ENCODE measurements at regions not wholly inside any gene's neighbourhood (a gene's known extent, or its start where the extent isn't known, plus 50 kb on each side); places are given as distances from the start of the nearest gene placed in this dataset.

DNA sequence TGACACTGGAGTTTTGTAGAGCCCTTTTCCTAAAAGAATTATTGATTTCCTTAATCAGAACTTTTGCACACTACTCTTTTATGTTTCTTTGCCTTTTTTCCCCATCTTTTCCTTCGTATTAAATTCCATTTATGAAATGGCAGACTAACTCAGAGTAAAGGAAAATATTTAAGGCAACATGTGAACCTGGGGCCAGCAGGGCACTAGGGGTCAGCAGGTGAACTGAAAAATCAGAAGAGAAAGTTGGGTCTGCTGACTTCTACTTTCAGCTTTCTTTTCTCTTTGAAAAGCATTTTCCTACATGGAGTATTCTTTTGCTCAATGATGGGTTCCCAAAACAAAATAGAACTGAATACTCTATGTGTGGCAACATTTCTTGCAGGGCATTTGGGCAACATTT lies 226.6 kb upstream of the EXOC2 start (continued):
- TF ChIP-seq JUND (IDR thresholded peaks at IDR 0.05) (no peak), EZH2phosphoT487 (IDR thresholded peaks at IDR 0.05; ENCODE audit: borderline replicate concordance) (no peak), SRF (IDR thresholded peaks at IDR 0.05; ENCODE audit: low read depth) (no peak), YY1 (IDR thresholded peaks at IDR 0.05; ENCODE audit: extremely low read depth, insufficient replicate concordance, low read depth, low read length) (no peak)
- TF ChIP-seq, protein P1, sequence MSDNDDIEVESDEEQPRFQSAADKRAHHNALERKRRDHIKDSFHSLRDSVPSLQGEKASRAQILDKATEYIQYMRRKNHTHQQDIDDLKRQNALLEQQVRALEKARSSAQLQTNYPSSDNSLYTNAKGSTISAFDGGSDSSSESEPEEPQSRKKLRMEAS (IDR thresholded peaks at IDR 0.05): no peak

DNA sequence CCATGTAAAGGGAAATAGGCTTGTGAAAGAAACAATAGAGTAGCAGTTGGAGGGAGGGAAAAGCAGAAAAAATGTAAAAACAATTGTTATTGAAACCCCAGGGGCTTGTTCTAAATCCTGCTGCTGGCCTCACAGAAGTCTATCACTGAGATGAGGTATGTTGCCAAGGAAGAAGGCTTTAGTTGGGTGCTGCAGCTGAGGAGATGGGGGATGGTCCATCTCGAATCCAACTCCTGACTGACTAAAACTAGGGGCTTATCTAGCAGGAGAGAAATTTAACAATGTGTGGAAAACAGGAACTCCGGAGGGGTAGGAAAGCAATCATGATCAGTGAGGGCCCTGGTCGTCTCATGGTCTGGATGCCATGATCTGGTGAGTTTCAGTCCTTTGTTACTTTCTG lies 225.0 kb upstream of the EXOC2 start:
- no TSS peak for BruUV-seq (replicated peaks)
- POLR2A ChIA-PET: no interaction called here
- intact Hi-C loops (cut with micrococcal nuclease): loop anchor here (10.0 kb wide), 1 partner anchor 507 kb away; no protein-coding TSS in a partner anchor
- Histone ChIP-seq H3K4me1 (ENCODE audit: control insufficient read depth in 1 of 2, insufficient read depth in 2 of 2, low read length in 2 of 2) (no peaks in the 10 kb centered on the region), H4K20me1 (ENCODE audit: insufficient read depth) (no peaks in the 10 kb centered on the region), H3K79me2 (ENCODE audit: insufficient read depth, low read length) (no peaks in the 10 kb centered on the region), H3K9me3 (ENCODE audit: control insufficient read depth in 1 of 2, insufficient read depth in 1 of 2, low read depth in 1 of 2, low read length in 2 of 2) (0 out of 4 replicates have a peak, but pooled peaks cover 0 to 4% of the 10 kb centered on the region in 2 experiments), H3K36me3 (ENCODE audit: control insufficient read depth in 1 of 2, insufficient read depth in 2 of 2, low read length in 2 of 2) (no peaks in the 10 kb centered on the region), H2AFZ (ENCODE audit: low read depth, low read length, poor library complexity, severe bottlenecking) (no peak overlapping the region), H3K27ac (ENCODE audit: low read depth, low read length) (no peak overlapping the region), H3K27me3 (ENCODE audit: insufficient read depth, low read length) (no peaks in the 10 kb centered on the region), H3K9me2 (ENCODE audit: insufficient read depth) (no peaks in the 10 kb centered on the region), H3K4me3 (replicated peaks in 1 of 2; ENCODE audit: low read depth in 1 of 2, low read length in 2 of 2) (no peak overlapping the region), H3K4me2 (ENCODE audit: low read length) (no peak overlapping the region), H3K9ac (ENCODE audit: low read length) (no peak overlapping the region)
- TF ChIP-seq RAD21 (IDR thresholded peaks at IDR 0.05; ENCODE audit: low read depth): no peak
- TF ChIP-seq, protein P2, sequence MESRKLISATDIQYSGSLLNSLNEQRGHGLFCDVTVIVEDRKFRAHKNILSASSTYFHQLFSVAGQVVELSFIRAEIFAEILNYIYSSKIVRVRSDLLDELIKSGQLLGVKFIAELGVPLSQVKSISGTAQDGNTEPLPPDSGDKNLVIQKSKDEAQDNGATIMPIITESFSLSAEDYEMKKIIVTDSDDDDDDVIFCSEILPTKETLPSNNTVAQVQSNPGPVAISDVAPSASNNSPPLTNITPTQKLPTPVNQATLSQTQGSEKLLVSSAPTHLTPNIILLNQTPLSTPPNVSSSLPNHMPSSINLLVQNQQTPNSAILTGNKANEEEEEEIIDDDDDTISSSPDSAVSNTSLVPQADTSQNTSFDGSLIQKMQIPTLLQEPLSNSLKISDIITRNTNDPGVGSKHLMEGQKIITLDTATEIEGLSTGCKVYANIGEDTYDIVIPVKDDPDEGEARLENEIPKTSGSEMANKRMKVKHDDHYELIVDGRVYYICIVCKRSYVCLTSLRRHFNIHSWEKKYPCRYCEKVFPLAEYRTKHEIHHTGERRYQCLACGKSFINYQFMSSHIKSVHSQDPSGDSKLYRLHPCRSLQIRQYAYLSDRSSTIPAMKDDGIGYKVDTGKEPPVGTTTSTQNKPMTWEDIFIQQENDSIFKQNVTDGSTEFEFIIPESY (IDR thresholded peaks at IDR 0.05; ENCODE audit: extremely low read depth, insufficient replicate concordance, low read length): no peak
- no peak for TF ChIP-seq CEBPB (IDR thresholded peaks at IDR 0.05; ENCODE audit: low read depth)
- TF ChIP-seq EGR1 (IDR thresholded peaks at IDR 0.05; ENCODE audit: low read depth): no peak
- TF ChIP-seq POLR2A (IDR thresholded peaks at IDR 0.05; ENCODE audit: borderline replicate concordance, extremely low read depth, insufficient read depth, insufficient read length): no peak
- TF ChIP-seq, protein P3, sequence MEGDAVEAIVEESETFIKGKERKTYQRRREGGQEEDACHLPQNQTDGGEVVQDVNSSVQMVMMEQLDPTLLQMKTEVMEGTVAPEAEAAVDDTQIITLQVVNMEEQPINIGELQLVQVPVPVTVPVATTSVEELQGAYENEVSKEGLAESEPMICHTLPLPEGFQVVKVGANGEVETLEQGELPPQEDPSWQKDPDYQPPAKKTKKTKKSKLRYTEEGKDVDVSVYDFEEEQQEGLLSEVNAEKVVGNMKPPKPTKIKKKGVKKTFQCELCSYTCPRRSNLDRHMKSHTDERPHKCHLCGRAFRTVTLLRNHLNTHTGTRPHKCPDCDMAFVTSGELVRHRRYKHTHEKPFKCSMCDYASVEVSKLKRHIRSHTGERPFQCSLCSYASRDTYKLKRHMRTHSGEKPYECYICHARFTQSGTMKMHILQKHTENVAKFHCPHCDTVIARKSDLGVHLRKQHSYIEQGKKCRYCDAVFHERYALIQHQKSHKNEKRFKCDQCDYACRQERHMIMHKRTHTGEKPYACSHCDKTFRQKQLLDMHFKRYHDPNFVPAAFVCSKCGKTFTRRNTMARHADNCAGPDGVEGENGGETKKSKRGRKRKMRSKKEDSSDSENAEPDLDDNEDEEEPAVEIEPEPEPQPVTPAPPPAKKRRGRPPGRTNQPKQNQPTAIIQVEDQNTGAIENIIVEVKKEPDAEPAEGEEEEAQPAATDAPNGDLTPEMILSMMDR (IDR thresholded peaks at IDR 0.05 in 2 of 3, conservative IDR thresholded peaks at IDR 0.05 in 1 of 3; ENCODE audit: borderline replicate concordance in 1 of 3, insufficient read depth in 1 of 3, low read depth in 2 of 3, low read length in 2 of 3): no peak
- TF ChIP-seq SP1 (IDR thresholded peaks at IDR 0.05; ENCODE audit: low read depth): no peak
- TF ChIP-seq CBX3 (IDR thresholded peaks at IDR 0.05; ENCODE audit: low read depth): no peak
- no peak for TF ChIP-seq JUND (IDR thresholded peaks at IDR 0.05)
- TF ChIP-seq ZNF274 (IDR thresholded peaks at IDR 0.05; ENCODE audit: low read depth, low read length): no peak
- no peak for TF ChIP-seq POLR2AphosphoS5 (IDR thresholded peaks at IDR 0.05; ENCODE audit: low read depth, low read length)
- TF ChIP-seq ELF1 (IDR thresholded peaks at IDR 0.05; ENCODE audit: borderline replicate concordance, low read depth): no peak
- TF ChIP-seq, protein P4, sequence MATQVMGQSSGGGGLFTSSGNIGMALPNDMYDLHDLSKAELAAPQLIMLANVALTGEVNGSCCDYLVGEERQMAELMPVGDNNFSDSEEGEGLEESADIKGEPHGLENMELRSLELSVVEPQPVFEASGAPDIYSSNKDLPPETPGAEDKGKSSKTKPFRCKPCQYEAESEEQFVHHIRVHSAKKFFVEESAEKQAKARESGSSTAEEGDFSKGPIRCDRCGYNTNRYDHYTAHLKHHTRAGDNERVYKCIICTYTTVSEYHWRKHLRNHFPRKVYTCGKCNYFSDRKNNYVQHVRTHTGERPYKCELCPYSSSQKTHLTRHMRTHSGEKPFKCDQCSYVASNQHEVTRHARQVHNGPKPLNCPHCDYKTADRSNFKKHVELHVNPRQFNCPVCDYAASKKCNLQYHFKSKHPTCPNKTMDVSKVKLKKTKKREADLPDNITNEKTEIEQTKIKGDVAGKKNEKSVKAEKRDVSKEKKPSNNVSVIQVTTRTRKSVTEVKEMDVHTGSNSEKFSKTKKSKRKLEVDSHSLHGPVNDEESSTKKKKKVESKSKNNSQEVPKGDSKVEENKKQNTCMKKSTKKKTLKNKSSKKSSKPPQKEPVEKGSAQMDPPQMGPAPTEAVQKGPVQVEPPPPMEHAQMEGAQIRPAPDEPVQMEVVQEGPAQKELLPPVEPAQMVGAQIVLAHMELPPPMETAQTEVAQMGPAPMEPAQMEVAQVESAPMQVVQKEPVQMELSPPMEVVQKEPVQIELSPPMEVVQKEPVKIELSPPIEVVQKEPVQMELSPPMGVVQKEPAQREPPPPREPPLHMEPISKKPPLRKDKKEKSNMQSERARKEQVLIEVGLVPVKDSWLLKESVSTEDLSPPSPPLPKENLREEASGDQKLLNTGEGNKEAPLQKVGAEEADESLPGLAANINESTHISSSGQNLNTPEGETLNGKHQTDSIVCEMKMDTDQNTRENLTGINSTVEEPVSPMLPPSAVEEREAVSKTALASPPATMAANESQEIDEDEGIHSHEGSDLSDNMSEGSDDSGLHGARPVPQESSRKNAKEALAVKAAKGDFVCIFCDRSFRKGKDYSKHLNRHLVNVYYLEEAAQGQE (IDR thresholded peaks at IDR 0.05; ENCODE audit: low read depth): no peak
- no peak for TF ChIP-seq EZH2phosphoT487 (IDR thresholded peaks at IDR 0.05; ENCODE audit: borderline replicate concordance)
- no peak for TF ChIP-seq FOSL1 (IDR thresholded peaks at IDR 0.05; ENCODE audit: low read depth)
- no peak for TF ChIP-seq SIN3A (IDR thresholded peaks at IDR 0.05; ENCODE audit: low read depth)
- TF ChIP-seq, protein P1 (IDR thresholded peaks at IDR 0.05): no peak
- TF ChIP-seq YY1 (IDR thresholded peaks at IDR 0.05; ENCODE audit: extremely low read depth, insufficient replicate concordance, low read depth, low read length): no peak
- RAD21 ChIA-PET (ENCODE audit: low non-redundant PET in 1 of 2, low total read pairs in 2 of 2, uncharacterized antibody in 2 of 2, unreplicated experiment in 2 of 2): no interaction called here
- ATAC-seq (no peak), DNase-seq (ENCODE audit: low read depth, low spot score) (no peak)
- CTCF ChIA-PET: no interaction called here
